Esophagus (tissue), 2 donors: ENCODE measurements at regions not wholly inside any gene's neighbourhood (a gene's known extent, or its start where the extent isn't known, plus 50 kb on each side); places are given as distances from the start of the nearest gene placed in this dataset.
"Not testable (repeated sequence)": the region's sequence is repeated elsewhere in the genome, so short reads cannot be mapped to it uniquely, and the experiment has no call there.

Source experiments
- H3K27ac ChIP-seq, 2 donors: one replicate each; pipeline ENCODE4 v1.5.1; 2013; ENCODE audit warnings: low read depth in 2 of 2, mild to moderate bottlenecking in 2 of 2, inconsistent platforms in 1 of 2, low read length in 1 of 2, moderate library complexity in 1 of 2
- H3K27me3 ChIP-seq, 2 donors: one replicate each; pipeline ENCODE4 v1.6.1; 2013; ENCODE audit warnings: low read length in 2 of 2, control low read depth in 1 of 2, mild to moderate bottlenecking in 1 of 2; ENCODE audit not compliant: insufficient read depth in 2 of 2, control insufficient read depth in 1 of 2
- H3K36me3 ChIP-seq, 2 donors: one replicate each; pipeline ENCODE4 v1.6.1; 2013; ENCODE audit warnings: low read length in 1 of 2; ENCODE audit not compliant: control insufficient read depth in 2 of 2, insufficient read depth in 2 of 2
- H3K4me1 ChIP-seq, 2 donors: one replicate each; pipeline ENCODE4 v1.6.1; 2013; ENCODE audit warnings: low read length in 1 of 2; ENCODE audit not compliant: control insufficient read depth in 2 of 2, insufficient read depth in 2 of 2
- H3K4me3 ChIP-seq, 2 donors: one replicate each; pipeline ENCODE4 v1.5.1; 2013; ENCODE audit warnings: low read length in 2 of 2, mild to moderate bottlenecking in 2 of 2, low read depth in 1 of 2, moderate library complexity in 1 of 2
- H3K9me3 ChIP-seq, 2 donors: one replicate each; pipeline ENCODE4 v1.6.1; 2013; ENCODE audit warnings: mild to moderate bottlenecking in 2 of 2, low read depth in 1 of 2, low read length in 1 of 2, moderate library complexity in 1 of 2; ENCODE audit not compliant: control insufficient read depth in 2 of 2, insufficient read depth in 1 of 2
- WGBS, 2 donors: extraction: QIAGEN DNeasy Blood & Tissue Kit; methylation state at CpG; one replicate each; pipeline ENCODE4 v1.1.7; 2013; 5-methylcytosine and 5-hydroxymethylcytosine counted together
- donor health status: healthy with polysubstance abuse.
- donor health status: Bipolar disorder and iron deficiency.

DNA sequence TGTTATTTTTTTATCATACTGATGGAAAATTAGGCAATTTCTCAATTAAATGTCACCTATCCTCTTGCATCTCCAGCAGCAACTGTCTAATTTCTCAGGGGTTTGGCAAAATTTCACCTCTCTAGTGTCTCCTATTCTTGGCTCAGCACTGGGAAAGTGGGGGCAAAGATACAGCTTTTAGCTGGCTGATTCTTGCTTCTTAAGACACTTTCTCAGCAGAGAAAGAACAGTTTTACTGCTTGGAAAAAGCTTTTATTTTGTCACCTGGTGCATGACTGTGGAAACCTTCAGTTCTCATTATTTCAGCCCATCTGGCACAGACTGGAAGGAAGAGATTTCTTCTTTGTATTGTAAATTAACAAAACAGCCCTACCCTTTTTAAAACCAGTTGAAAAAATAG lies 283.6 kb upstream of the SGCD start:
- H3K4me3 ChIP-seq, result no peak overlapping the region
- H3K27me3 ChIP-seq, result no peaks in the 10 kb centered on the region
- no peaks in the 10 kb centered on the region for H3K36me3 ChIP-seq
- H3K4me1 ChIP-seq, result no peaks in the 10 kb centered on the region
- H3K9me3 ChIP-seq, result no peaks in the 10 kb centered on the region
- no peak overlapping the region for H3K27ac ChIP-seq

DNA sequence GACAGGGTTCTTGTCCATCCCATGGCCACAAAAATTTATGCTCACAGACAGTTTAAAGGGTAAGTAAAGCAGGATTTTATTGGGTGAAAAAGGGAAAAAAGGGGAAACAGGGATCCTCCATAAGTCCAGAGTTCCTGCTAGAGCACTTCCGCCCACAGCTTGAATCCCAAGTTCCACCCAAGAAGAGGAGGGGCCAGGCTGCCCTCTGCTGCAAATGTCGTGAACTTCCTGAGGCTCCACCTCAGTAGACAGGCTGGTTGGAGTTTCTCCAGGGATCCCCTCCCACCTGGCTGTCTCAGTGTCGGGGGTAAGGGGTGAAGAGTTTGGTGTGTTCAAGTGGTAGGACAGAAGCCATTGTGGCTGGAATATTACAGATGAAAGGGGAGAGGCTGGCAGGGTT lies 275.0 kb upstream of the SGCD start:
- 48 to 71% methylated on average over 1 to 3 of the region's 3 CpGs for WGBS, 2 donors
- H3K36me3 ChIP-seq, result no peaks in the 10 kb centered on the region
- no peaks in the 10 kb centered on the region for H3K27me3 ChIP-seq
- H3K4me1 ChIP-seq, result no peaks in the 10 kb centered on the region
- no peak overlapping the region for H3K4me3 ChIP-seq
- no peaks in the 10 kb centered on the region for H3K9me3 ChIP-seq
- no peak overlapping the region for H3K27ac ChIP-seq

DNA sequence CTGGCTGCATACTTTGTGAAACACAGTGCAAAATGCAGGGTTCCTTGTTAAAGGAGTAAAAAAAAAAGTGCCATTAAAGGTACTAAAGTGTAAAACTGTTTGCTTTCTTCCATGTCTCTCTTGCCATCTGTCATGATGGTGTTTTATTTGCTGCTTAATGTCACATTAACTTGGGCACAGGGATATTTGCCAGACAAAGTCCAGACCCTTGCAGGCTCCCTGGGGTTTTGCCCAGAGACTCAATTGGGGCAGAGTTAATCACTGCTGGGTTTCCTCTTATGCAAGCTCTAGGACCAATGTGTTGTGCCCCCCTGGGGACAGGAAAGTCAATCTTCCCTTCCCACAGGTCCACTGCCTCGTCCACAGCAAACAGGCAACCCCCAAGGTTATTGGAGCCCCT lies 274.3 kb upstream of the SGCD start:
- H3K27ac ChIP-seq, result no peak overlapping the region
- no peaks in the 10 kb centered on the region for H3K4me1 ChIP-seq
- no peaks in the 10 kb centered on the region for H3K36me3 ChIP-seq
- no peaks in the 10 kb centered on the region for H3K27me3 ChIP-seq
- H3K9me3 ChIP-seq, result no peaks in the 10 kb centered on the region
- H3K4me3 ChIP-seq, result no peak overlapping the region
- WGBS, 2 donors, result 20 to 34% methylated on average over 1 of the region's 1 CpG

DNA sequence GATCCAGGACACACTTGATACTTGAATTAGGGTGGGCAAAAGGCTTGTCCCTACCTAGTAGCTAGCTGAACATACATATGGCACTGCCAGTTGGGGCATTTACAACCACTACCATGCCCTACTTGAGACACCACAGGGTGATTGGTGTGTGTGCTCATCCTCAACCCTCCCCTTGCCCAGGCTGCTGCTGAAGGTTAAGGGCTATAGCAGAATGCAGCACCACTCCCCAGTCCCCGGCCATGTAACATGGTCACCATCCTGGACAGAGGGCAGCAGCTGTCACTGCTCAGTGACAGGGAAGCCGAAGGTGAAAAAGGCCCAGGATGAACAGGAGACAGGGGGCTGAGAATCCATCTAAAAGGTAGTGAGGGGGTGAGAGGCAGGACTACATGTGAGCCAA lies 273.9 kb upstream of the SGCD start:
- Histone ChIP-seq H3K27ac (no peak overlapping the region), H3K27me3 (no peaks in the 10 kb centered on the region), H3K4me1 (no peaks in the 10 kb centered on the region), H3K4me3 (no peak overlapping the region), H3K9me3 (no peaks in the 10 kb centered on the region), H3K36me3 (no peaks in the 10 kb centered on the region)
- 69 to 86% methylated on average over 2 of the region's 2 CpGs for WGBS, 2 donors

DNA sequence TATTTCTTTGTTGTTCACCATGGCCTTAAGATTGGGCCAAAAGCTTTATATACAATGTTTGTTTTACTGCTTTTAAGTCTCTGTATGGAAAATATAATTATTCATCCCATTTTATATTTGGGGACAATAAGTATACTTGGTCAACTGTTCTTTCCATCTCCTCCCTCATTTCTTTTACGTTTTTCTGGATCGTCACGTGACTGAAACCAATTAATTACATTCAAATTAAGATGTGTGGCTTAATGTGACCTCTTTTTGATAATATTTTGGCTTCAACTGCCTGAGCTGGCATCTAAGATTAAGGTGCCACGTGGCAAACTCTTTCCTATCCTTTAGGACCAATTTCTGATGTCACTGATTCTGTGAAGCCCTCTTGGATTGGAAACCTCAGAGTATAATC lies 250.1 kb upstream of the SGCD start:
- Histone ChIP-seq H3K4me1 (no peaks in the 10 kb centered on the region), H3K27me3 (no peaks in the 10 kb centered on the region), H3K9me3 (peaks cover 0 to 3% of the 10 kb centered on the region in 2 donors), H3K4me3 (no peak overlapping the region), H3K27ac (no peak overlapping the region), H3K36me3 (no peaks in the 10 kb centered on the region)
- 70 to 75% methylated on average over 4 of the region's 4 CpGs for WGBS, 2 donors

DNA sequence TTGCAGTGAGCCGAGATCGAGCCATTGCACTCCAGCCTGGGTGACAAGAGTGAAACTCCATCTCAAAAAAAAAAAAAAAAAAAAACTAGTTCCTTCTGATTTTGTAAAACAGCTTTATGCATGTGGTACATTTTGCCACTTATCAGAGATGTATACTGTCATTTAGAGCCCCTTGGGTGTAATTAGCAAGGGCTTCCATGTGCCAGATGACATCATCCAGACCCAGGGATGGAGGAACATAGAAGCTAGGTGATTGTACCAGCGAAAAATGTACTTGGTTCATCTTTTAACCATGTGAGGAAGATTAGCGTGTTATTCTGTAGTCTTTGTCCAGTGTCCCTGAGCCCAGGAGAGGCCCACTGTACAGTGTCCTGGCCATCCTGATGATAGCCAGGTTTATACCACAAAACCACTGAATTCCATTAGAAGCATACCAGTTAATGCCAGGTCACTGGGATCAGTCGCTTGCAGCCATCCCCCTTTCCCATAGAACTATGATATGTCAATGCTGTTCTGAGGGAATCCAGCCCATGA lies 239.3 kb upstream of the SGCD start:
- Histone ChIP-seq H3K4me1 (no peaks in the 10 kb centered on the region), H3K27me3 (no peaks in the 10 kb centered on the region), H3K4me3 (no peak overlapping the region), H3K9me3 (peaks cover 2 to 3% of the 10 kb centered on the region in 2 donors), H3K27ac (no peak overlapping the region), H3K36me3 (no peaks in the 10 kb centered on the region)
- 85 to 88% methylated on average over 5 of the region's 5 CpGs for WGBS, 2 donors

DNA sequence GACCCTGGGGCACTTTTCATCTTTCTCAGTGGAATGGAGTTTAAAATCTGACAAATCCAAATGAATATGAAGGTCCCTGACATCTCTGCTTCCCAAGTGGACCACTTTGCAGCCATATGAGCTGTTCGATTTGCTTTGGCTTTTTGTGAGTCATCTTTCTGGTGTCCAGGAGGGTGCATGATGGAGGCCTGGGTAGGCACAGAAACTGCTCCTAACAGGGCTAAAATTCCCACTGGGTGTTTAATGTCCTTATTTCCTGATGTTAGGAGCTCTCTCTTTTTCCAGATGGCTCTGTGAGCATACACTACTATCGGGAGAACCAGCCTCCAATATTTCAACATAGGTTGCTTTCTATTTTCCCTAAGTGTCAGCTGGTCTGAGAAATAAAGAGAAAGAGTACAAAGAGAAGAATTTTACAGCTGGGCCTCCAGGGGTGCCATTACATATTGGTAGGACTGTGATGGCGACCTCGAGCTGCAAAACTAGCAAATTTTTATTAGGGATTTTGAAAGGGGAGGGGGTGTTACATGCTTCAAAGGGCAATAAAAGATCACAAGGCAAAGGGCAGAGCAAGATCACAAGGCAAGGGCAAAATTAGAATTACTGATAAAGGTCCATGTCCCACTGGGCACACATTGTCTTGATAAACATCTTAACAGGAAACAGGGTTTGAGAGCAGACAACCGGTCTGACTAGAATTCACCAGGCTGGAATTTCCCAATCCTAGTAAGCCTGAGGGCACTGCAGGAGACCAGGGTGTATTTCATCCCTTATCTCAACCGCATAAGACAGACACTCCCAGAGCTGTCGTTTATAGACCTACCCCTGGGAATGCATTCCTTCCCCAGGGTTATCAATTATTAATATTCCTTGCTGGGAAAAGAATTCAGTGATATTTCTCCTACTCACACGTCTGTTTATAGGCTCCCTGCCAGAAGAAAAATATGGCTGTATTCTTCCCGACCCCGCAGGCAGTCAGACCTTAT lies 236.7 kb upstream of the SGCD start:
- not testable (repeated sequence) for H3K27ac ChIP-seq, H3K4me3 ChIP-seq, H3K27me3 ChIP-seq, H3K36me3 ChIP-seq, H3K4me1 ChIP-seq, H3K9me3 ChIP-seq
- WGBS, 2 donors, result 76 to 83% methylated on average over 10 of the region's 10 CpGs

DNA sequence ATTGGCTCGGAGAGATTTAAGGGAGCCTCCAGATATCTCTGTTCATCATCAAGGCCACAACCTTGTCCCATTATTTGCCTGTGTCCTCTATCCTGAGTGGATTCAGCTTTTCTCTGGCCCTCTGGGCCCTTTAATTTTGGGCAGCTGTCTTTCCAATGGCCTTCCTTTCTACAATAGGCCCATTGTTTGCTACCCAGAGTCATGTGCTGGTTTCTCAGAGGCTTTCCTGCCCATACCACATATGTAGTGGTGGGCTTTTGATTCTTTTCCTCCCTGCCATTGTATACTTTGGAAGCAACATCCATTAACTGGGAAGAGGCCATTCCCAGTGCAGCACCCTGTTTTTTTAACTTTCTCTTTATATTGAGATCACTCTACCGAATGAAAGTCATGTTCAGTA lies 233.9 kb upstream of the SGCD start:
- Histone ChIP-seq H3K27me3 (no peaks in the 10 kb centered on the region), H3K4me1 (no peaks in the 10 kb centered on the region), H3K36me3 (no peaks in the 10 kb centered on the region), H3K9me3 (peaks cover 2 to 5% of the 10 kb centered on the region in 2 donors), H3K4me3 (no peak overlapping the region), H3K27ac (no peak overlapping the region)
- 80 to 90% methylated on average over 2 of the region's 2 CpGs for WGBS, 2 donors

DNA sequence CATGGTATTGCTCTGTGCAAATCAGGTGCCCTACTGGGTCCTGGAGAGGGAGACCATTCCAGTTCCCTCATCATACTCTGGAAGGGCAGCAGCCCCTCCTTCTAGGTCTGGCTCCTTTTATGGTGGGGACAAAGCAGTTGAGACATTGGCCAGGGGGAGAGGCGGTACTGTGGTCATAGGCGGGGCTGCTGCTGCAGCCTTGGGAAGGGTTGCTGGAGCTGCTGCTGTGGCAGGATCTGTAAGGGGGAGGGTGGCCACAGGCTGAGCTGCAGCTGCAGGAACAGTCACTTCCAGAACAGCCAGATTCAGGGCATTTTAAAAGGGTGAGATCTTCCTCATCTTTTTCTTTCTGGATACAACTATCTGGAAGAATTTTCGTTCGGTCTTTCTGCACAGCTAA lies 233.0 kb upstream of the SGCD start:
- Histone ChIP-seq H3K27me3 (no peaks in the 10 kb centered on the region), H3K9me3 (peaks cover 0 to 5% of the 10 kb centered on the region in 2 donors), H3K36me3 (no peaks in the 10 kb centered on the region), H3K27ac (no peak overlapping the region), H3K4me3 (no peak overlapping the region), H3K4me1 (no peaks in the 10 kb centered on the region)
- WGBS, 2 donors, result 72 to 74% methylated on average over 4 of the region's 4 CpGs
